B cell (primary cell): ENCODE measurements at regions not wholly inside any gene's neighbourhood (a gene's known extent, or its start where the extent isn't known, plus 50 kb on each side); places are given as distances from the start of the nearest gene placed in this dataset.

Experiments used
- EZH2 ChIP-seq: IDR thresholded peaks from 2 replicates; pipeline ENCODE4 v1.6.1; 2012; ENCODE audit warnings: borderline replicate concordance, low read depth, mild to moderate bottlenecking, moderate library complexity, low read length; ENCODE audit not compliant: insufficient read depth, poor library complexity, severe bottlenecking
- TF ChIP-seq, protein P1 (sequence below): fragments of 200-600 bp; IDR thresholded peaks from one replicate; pipeline ENCODE4 v1.8.0; 2022; ENCODE audit warnings: antibody characterized with exemption, mild to moderate bottlenecking

GRCh38 chr2:220849433-220849832, 722.7 kb downstream of the EPHA4 start:
- TF ChIP-seq, protein P1, sequence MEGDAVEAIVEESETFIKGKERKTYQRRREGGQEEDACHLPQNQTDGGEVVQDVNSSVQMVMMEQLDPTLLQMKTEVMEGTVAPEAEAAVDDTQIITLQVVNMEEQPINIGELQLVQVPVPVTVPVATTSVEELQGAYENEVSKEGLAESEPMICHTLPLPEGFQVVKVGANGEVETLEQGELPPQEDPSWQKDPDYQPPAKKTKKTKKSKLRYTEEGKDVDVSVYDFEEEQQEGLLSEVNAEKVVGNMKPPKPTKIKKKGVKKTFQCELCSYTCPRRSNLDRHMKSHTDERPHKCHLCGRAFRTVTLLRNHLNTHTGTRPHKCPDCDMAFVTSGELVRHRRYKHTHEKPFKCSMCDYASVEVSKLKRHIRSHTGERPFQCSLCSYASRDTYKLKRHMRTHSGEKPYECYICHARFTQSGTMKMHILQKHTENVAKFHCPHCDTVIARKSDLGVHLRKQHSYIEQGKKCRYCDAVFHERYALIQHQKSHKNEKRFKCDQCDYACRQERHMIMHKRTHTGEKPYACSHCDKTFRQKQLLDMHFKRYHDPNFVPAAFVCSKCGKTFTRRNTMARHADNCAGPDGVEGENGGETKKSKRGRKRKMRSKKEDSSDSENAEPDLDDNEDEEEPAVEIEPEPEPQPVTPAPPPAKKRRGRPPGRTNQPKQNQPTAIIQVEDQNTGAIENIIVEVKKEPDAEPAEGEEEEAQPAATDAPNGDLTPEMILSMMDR, result no peak
- no peak for TF ChIP-seq EZH2
